IMR-90 (cell line): ENCODE measurements at regions not wholly inside any gene's neighbourhood (a gene's known extent, or its start where the extent isn't known, plus 50 kb on each side); places are given as distances from the start of the nearest gene placed in this dataset.

Experiments used
- ATAC-seq: fragments of 200-7000 bp; cut with Tn5 transposase; 2 replicates; pipeline ENCODE4 v1.9.1; 2020; ENCODE audit warnings: low read depth, mild to moderate bottlenecking, moderate library complexity
- BruUV-seq: library from RNA; stranded (reverse); fragments of 400-500 nt; replicated peaks from 2 replicates; lab custom pipeline; 2021; lab: Mats Ljungman, UMichigan
- CTCF ChIA-PET: fragments of 300-600 bp; formaldehyde crosslinking; extraction: SDS; loops from one replicate; lab custom pipeline; 2021; ENCODE audit warnings: antibody characterized with exemption; lab: Yijun Ruan, JAX
- POLR2A ChIA-PET: fragments of 300-600 bp; sonication (Branson Sonifier 250); formaldehyde crosslinking; loops from one replicate; lab custom pipeline; 2022; ENCODE audit warnings: antibody characterized with exemption; ENCODE audit not compliant: unreplicated experiment; lab: Charles Lee
- DNase-seq: peaks from one replicate; pipeline ENCODE4 v3.0.0; 2013
- H2AFZ ChIP-seq: replicated peaks from 2 replicates; pipeline ENCODE3; 2013; ENCODE audit warnings: low read length, mild to moderate bottlenecking; ENCODE audit not compliant: poor library complexity
- H2AK5ac ChIP-seq: 2 replicates; pipeline ENCODE4 v1.6.1; 2013; ENCODE audit warnings: low read depth, low read length, inconsistent platforms
- H2AK9ac ChIP-seq: replicated peaks from 2 replicates; pipeline ENCODE3; 2013; ENCODE audit warnings: mild to moderate bottlenecking, low read depth, low read length, moderate library complexity; ENCODE audit not compliant: poor library complexity
- H2BK120ac ChIP-seq: 2 replicates; pipeline ENCODE4 v1.6.1; 2013; ENCODE audit warnings: low read depth, low read length, inconsistent platforms
- H2BK15ac ChIP-seq: 3 replicates; pipeline ENCODE4 v1.6.1; 2013; ENCODE audit warnings: low read depth, low read length, inconsistent platforms
- H2BK20ac ChIP-seq: 2 replicates; pipeline ENCODE4 v1.6.1; 2013; ENCODE audit warnings: low read depth, mild to moderate bottlenecking, inconsistent platforms, low read length, moderate library complexity
- H2BK5ac ChIP-seq: 2 replicates; pipeline ENCODE4 v1.6.1; 2013; ENCODE audit warnings: mild to moderate bottlenecking, low read depth, low read length, inconsistent platforms; ENCODE audit not compliant: poor library complexity, severe bottlenecking
- H3K14ac ChIP-seq: replicated peaks from 2 replicates; pipeline ENCODE4 v1.6.1; 2013; ENCODE audit warnings: low read depth, low read length, inconsistent platforms
- H3K18ac ChIP-seq: 2 replicates; pipeline ENCODE4 v1.6.1; 2013; ENCODE audit warnings: low read depth, low read length, control low read depth
- H3K23ac ChIP-seq: 2 replicates; pipeline ENCODE4 v1.6.1; 2013; ENCODE audit warnings: low read depth, low read length, inconsistent platforms
- H3K27ac ChIP-seq: 2 replicates; pipeline ENCODE4 v1.5.1; 2013; ENCODE audit warnings: mild to moderate bottlenecking, control low read depth, low read length; ENCODE audit not compliant: insufficient read depth
- H3K27me3 ChIP-seq: 2 replicates; pipeline ENCODE4 v1.6.1; 2013; ENCODE audit warnings: low read length; ENCODE audit not compliant: control insufficient read depth, insufficient read depth
- H3K36me3 ChIP-seq: 2 replicates; pipeline ENCODE4 v1.6.1; 2013; ENCODE audit warnings: low read length, mixed read lengths; ENCODE audit not compliant: control insufficient read depth, insufficient read depth
- H3K4ac ChIP-seq: 2 replicates; pipeline ENCODE4 v1.6.1; 2013; ENCODE audit warnings: low read depth, low read length, inconsistent platforms
- H3K4me1 ChIP-seq: 2 replicates; pipeline ENCODE4 v1.6.1; 2013; ENCODE audit warnings: low read length, mixed read lengths; ENCODE audit not compliant: control insufficient read depth, insufficient read depth
- H3K4me2 ChIP-seq: 2 replicates; pipeline ENCODE4 v1.6.1; 2013; ENCODE audit warnings: low read depth, mild to moderate bottlenecking, control low read depth, low read length, moderate library complexity
- H3K4me3 ChIP-seq: 2 replicates; pipeline ENCODE4 v1.5.1; 2013; ENCODE audit warnings: low read depth, mild to moderate bottlenecking, control low read depth, low read length, moderate library complexity; ENCODE audit not compliant: insufficient read depth
- H3K56ac ChIP-seq: 2 replicates; pipeline ENCODE4 v1.6.1; 2013; ENCODE audit warnings: low read length, inconsistent platforms; ENCODE audit not compliant: insufficient read depth; ENCODE audit errors: extremely low read depth
- H3K79me1 ChIP-seq, 2 experiments: 2 replicates each; pipeline ENCODE4 v1.6.1; 2013; ENCODE audit warnings: low read length in 2 of 2, inconsistent platforms in 1 of 2, low read depth in 1 of 2
- H3K9ac ChIP-seq: 2 replicates; pipeline ENCODE4 v1.6.1; 2013; ENCODE audit warnings: low read depth, low read length, control low read depth
- H3K9me1 ChIP-seq: 2 replicates; pipeline ENCODE4 v1.6.1; 2013; ENCODE audit warnings: low read length, inconsistent platforms; ENCODE audit not compliant: insufficient read depth
- H3K9me3 ChIP-seq: 2 replicates; pipeline ENCODE4 v1.6.1; 2013; ENCODE audit warnings: low read length; ENCODE audit not compliant: control insufficient read depth, insufficient read depth
- H4K20me1 ChIP-seq: 2 replicates; pipeline ENCODE4 v1.6.1; 2013; ENCODE audit warnings: low read length, inconsistent platforms; ENCODE audit not compliant: insufficient read depth
- H4K5ac ChIP-seq: 2 replicates; pipeline ENCODE4 v1.6.1; 2013; ENCODE audit warnings: mild to moderate bottlenecking, low read depth, low read length, control low read depth
- H4K8ac ChIP-seq, 2 experiments: 2 replicates each; pipeline ENCODE4 v1.6.1; 2013; ENCODE audit warnings: low read depth in 2 of 2, low read length in 2 of 2, control low read depth in 1 of 2, inconsistent platforms in 1 of 2
- H4K91ac ChIP-seq: 2 replicates; pipeline ENCODE4 v1.6.1; 2013; ENCODE audit warnings: low read depth, low read length, inconsistent platforms; ENCODE audit not compliant: insufficient read depth
- BHLHE40 ChIP-seq: fragments of 150-350 bp; IDR thresholded peaks from 2 replicates; pipeline ENCODE4 v1.6.1; 2016; ENCODE audit warnings: mild to moderate bottlenecking, low read depth, low read length
- CEBPB ChIP-seq: IDR thresholded peaks from 2 replicates; pipeline ENCODE4 v1.6.1; 2012; ENCODE audit warnings: low read depth, low read length, improper control_type of control experiment
- CHD1 ChIP-seq: IDR thresholded peaks from 2 replicates; pipeline ENCODE4 v1.6.1; 2012; ENCODE audit warnings: low read depth, low read length, improper control_type of control experiment
- ELK1 ChIP-seq: fragments of 150-350 bp; IDR thresholded peaks from 2 replicates; pipeline ENCODE4 v1.6.1; 2016; ENCODE audit warnings: low read depth, mild to moderate bottlenecking, low read length, moderate library complexity, borderline replicate concordance
- FOS ChIP-seq: fragments of 150-350 bp; IDR thresholded peaks from 2 replicates; pipeline ENCODE4 v1.6.1; 2016; ENCODE audit warnings: low read depth, low read length
- MAFK ChIP-seq: IDR thresholded peaks from 2 replicates; pipeline ENCODE4 v1.6.1; 2012; ENCODE audit warnings: low read depth, low read length, improper control_type of control experiment
- MAZ ChIP-seq: IDR thresholded peaks from 2 replicates; pipeline ENCODE4 v1.6.1; 2012; ENCODE audit warnings: low read depth, mild to moderate bottlenecking, low read length, improper control_type of control experiment, moderate library complexity, borderline replicate concordance
- MXI1 ChIP-seq: IDR thresholded peaks from 2 replicates; pipeline ENCODE4 v1.6.1; 2012; ENCODE audit warnings: low read depth, mild to moderate bottlenecking, low read length, moderate library complexity, borderline replicate concordance
- NFE2L2 ChIP-seq: fragments of 150-350 bp; IDR thresholded peaks from 2 replicates; pipeline ENCODE4 v1.6.1; 2016; ENCODE audit warnings: low read depth, mild to moderate bottlenecking, low read length
- POLR2A ChIP-seq: IDR thresholded peaks from 2 replicates; pipeline ENCODE4 v1.6.1; 2012; ENCODE audit warnings: mild to moderate bottlenecking, low read depth, low read length
- RAD21 ChIP-seq: IDR thresholded peaks from 2 replicates; pipeline ENCODE4 v1.6.1; 2012; ENCODE audit warnings: low read length, improper control_type of control experiment
- RCOR1 ChIP-seq: IDR thresholded peaks from 2 replicates; pipeline ENCODE4 v1.6.1; 2012; ENCODE audit warnings: mild to moderate bottlenecking, low read length, improper control_type of control experiment; ENCODE audit not compliant: insufficient replicate concordance
- RFX5 ChIP-seq: IDR thresholded peaks from 2 replicates; pipeline ENCODE4 v1.8.0; 2012; ENCODE audit warnings: low read depth, mild to moderate bottlenecking, low read length, moderate library complexity
- SMC3 ChIP-seq: fragments of 150-350 bp; IDR thresholded peaks from 2 replicates; pipeline ENCODE4 v1.6.1; 2016; ENCODE audit warnings: low read depth, mild to moderate bottlenecking, antibody characterized with exemption, low read length, moderate library complexity
- USF2 ChIP-seq: fragments of 150-350 bp; IDR thresholded peaks from 2 replicates; pipeline ENCODE4 v1.6.1; 2017; ENCODE audit warnings: mild to moderate bottlenecking, antibody characterized with exemption, low read length, low read depth
- WGBS, 2 experiments: methylation state at CpG; one replicate each; pipeline versions ENCODE4 v1.1.5 to v1.1.7; 2013; ENCODE audit warnings: missing lambda C conversion rate in 2 of 2; ENCODE audit not compliant: insufficient read length in 1 of 2; ENCODE audit errors: extremely low coverage in 2 of 2; 5-methylcytosine and 5-hydroxymethylcytosine counted together
- dilution Hi-C: fragments of 300-500 bp; cut with HindIII; formaldehyde crosslinking; loops from one replicate; pipeline ENCODE4 v1.14.3; 2018; ENCODE audit warnings: low sequenced_read_pairs; ENCODE audit not compliant: unreplicated experiment
- in situ Hi-C: fragments of 300-500 bp; cut with MboI; formaldehyde crosslinking; loops from 3 replicates; pipeline ENCODE4 v1.14.3; 2019; ENCODE audit warnings: low sequenced_read_pairs, inconsistent platforms, mixed read lengths
- intact Hi-C: fragments of 100-400 bp; cut with micrococcal nuclease; formaldehyde crosslinking; loops from 2 replicates; pipeline ENCODE4 v1.10.0; 2022
- TF ChIP-seq, protein P1 (sequence below): conservative IDR thresholded peaks from 2 replicates; pipeline ENCODE4 v1.5.1; 2012; ENCODE audit warnings: mild to moderate bottlenecking, low read depth, low read length, improper control_type of control experiment

- BruUV-seq, result no TSS peak
- H2BK15ac ChIP-seq, result no peak overlapping the region
- dilution Hi-C loops (no loop called here), in situ Hi-C loops (no loop called here), intact Hi-C loops (no loop called here)
- no peak overlapping the region for H4K5ac ChIP-seq
- no peak overlapping the region for H2BK20ac ChIP-seq
- H2AK9ac ChIP-seq, result no peak overlapping the region
- no peaks in the 10 kb centered on the region for H3K4me1 ChIP-seq
- no peak overlapping the region for H3K18ac ChIP-seq
- no peak overlapping the region for H3K23ac ChIP-seq
- no peaks in the 10 kb centered on the region for H3K79me1 ChIP-seq
- no peaks in the 10 kb centered on the region for H3K36me3 ChIP-seq
- no peak overlapping the region for H3K56ac ChIP-seq
- H4K20me1 ChIP-seq, result no peaks in the 10 kb centered on the region
- no peaks in the 10 kb centered on the region for H3K9me3 ChIP-seq
- no peak overlapping the region for H2AK5ac ChIP-seq
- no peaks in the 10 kb centered on the region for H3K9me1 ChIP-seq
- no peak overlapping the region for H2BK5ac ChIP-seq
- no CpG with 5 or more reads among the region's 10 CpGs for WGBS, 2 experiments
- TF ChIP-seq CHD1 (no peak), MXI1 (no peak), RFX5 (no peak), USF2 (no peak), BHLHE40 (no peak), NFE2L2 (no peak), RCOR1 (no peak), MAZ (no peak), SMC3 (no peak), FOS (no peak), POLR2A (no peak), RAD21 (no peak), ELK1 (no peak), CEBPB (no peak), MAFK (no peak)
- TF ChIP-seq, protein P1, sequence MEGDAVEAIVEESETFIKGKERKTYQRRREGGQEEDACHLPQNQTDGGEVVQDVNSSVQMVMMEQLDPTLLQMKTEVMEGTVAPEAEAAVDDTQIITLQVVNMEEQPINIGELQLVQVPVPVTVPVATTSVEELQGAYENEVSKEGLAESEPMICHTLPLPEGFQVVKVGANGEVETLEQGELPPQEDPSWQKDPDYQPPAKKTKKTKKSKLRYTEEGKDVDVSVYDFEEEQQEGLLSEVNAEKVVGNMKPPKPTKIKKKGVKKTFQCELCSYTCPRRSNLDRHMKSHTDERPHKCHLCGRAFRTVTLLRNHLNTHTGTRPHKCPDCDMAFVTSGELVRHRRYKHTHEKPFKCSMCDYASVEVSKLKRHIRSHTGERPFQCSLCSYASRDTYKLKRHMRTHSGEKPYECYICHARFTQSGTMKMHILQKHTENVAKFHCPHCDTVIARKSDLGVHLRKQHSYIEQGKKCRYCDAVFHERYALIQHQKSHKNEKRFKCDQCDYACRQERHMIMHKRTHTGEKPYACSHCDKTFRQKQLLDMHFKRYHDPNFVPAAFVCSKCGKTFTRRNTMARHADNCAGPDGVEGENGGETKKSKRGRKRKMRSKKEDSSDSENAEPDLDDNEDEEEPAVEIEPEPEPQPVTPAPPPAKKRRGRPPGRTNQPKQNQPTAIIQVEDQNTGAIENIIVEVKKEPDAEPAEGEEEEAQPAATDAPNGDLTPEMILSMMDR, result no peak
- no peak for DNase-seq
- no peaks in the 10 kb centered on the region; the same call in 1 of the 2 replicates for H3K27me3 ChIP-seq
- no peak overlapping the region for H3K27ac ChIP-seq
- no peak overlapping the region for H2BK120ac ChIP-seq
- H3K4ac ChIP-seq, result no peak overlapping the region
- H4K91ac ChIP-seq, result no peak overlapping the region
- H4K8ac ChIP-seq, result no peak overlapping the region
- ATAC-seq, result no peak
- no peak overlapping the region for H3K14ac ChIP-seq
- POLR2A ChIA-PET, result no interaction called here
- H2AFZ ChIP-seq, result no peak overlapping the region
- CTCF ChIA-PET, result interaction anchor here (0.6 kb wide), 1 partner anchor 24 kb away, joined by 6 read pairs; no protein-coding TSS in a partner anchor
- no peak overlapping the region for H3K4me2 ChIP-seq
- H3K4me3 ChIP-seq, result no peak overlapping the region
- no peak overlapping the region for H3K9ac ChIP-seq
Observed at GRCh38 chr2:75381032-75381431, 179.7 kb downstream of the EVA1A start.
